ENCODE measurements at regions not wholly inside any gene's neighbourhood (a gene's known extent, or its start where the extent isn't known, plus 50 kb on each side); places are given as distances from the start of the nearest gene placed in this dataset.

DNA sequence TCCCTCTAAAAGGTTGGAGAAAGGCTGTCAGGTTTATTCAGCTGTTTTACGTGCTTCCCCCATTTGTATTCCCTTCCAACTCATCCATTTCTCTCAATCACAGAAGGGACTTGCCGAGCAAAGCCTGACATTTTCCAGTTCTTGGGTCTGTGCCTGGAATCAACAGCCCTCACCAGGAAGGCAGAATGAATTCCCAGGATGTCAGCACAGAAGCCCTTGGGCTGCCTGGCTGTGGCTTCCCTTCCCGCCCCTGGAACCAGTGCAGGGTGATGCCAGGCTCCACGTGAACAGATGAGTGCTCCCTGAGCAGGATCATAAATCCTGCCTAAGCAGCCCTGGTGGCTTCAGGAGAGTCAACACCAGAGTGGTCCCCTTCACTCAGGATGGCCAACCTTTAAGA lies 86.1 kb upstream of the CD83 start:
- no peak for DNase-seq

- no peak for DNase-seq
These were observed 82.3 kb upstream of the CD83 start for GRCh38 chr6:14035071-14035847.

DNA sequence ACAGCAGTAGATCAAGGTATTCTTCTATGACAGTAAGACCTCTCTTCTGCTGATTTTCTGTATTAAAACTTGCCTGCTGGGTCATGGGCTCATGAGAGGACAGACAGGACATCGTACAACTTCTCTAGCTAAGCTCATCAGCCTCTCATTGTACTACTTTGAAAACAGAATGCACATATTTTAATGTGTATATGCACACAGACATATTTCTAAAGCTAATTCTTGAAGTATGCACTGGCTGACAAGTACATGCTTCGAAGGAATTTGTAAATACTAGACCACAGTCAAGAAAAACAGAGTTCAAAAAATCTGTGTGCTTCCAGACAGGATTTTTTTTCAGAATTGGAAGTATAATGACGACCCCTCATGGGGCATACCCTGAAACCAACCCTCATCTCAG lies 81.7 kb upstream of the CD83 start:
- no peak for DNase-seq

GRCh38 chr6:14036911-14037310 lies 80.7 kb upstream of the CD83 start:
- DNase-seq: no peak

GRCh38 chr6:14037402-14038277 lies 79.9 kb upstream of the CD83 start:
- DNase-seq: no peak

DNA sequence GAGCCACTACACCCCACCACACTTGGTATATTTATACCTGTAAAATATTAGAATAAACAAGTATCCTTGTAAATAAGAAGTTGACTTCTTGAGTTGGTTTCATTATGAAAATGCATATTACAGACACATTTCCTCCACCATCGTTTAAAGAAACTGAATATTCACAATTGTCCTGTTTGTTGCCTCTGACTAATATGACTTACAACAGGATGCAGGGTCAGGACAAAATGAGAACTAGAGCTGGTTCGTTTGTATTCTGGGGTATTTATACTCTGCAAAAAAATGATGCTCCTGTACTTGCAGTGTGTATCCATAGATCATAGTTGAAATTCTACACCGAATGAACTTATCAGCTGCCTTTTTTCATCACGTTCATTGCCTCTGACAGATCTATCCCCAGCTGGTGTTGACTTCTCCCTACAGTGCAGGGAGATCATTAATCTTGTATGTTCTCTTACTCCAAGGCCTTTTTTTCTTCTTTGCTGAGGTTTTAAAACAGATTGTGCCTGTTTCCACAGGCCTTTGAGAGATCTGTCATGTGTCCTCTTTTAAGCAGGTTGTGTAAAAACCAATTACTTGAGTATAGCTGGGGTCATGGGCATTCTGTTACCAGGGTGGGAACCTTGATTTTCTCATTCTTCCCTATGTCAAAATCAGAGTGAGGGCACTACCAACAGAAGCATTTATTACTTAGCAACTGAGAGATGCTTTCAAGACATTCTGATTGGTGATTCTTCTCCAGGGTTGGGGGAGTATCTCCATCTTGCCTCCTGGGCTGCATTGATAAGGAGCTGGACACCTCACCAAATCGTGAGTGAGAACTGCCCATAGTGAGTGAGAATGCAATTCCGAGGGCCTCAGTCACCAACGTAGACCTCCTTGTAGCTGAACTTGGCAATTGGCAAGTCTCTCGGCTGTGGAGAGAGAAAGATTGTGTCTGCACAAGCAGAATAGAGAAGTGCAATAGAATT lies 78.8 kb upstream of the CD83 start:
- DNase-seq: peak; percentile 16

GRCh38 chr6:14040042-14040441 lies 77.5 kb upstream of the CD83 start:
- DNase-seq: peak; percentile 15

- peak; percentile 77 for DNase-seq
These were observed 71.0 kb upstream of the CD83 start for GRCh38 chr6:14046476-14047068.

- DNase-seq: no peak
These were observed 70.3 kb upstream of the CD83 start for GRCh38 chr6:14047151-14047740.

GRCh38 chr6:14048837-14049236 lies 68.7 kb upstream of the CD83 start:
- no peak for DNase-seq

DNA sequence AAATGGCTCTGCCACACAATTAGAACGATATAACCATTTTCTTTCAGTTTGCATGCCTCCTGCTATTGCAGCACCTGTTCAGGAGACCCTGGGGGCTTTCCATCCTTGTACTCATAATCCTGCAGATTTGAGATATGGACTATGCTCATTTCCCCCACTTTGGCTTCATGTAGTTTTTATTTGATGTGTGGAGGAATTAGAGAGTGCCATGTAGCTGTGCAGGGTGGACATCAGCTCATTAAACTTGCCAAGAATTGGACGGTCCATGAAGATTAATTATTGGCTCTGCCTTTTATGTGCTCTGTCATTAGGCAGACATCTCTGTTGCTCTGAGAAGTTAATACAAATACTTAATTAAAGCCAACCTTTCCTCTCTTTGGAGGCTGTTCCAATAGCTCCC lies 66.2 kb upstream of the CD83 start:
- DNase-seq: no peak

- no peak for DNase-seq
These were observed 63.8 kb upstream of the CD83 start for GRCh38 chr6:14053811-14054210.

GRCh38 chr6:14055541-14055940 lies 62.0 kb upstream of the CD83 start:
- DNase-seq: peak; percentile 89

- DNase-seq: no peak
These were observed 59.4 kb upstream of the CD83 start for GRCh38 chr6:14058029-14058695.

DNA sequence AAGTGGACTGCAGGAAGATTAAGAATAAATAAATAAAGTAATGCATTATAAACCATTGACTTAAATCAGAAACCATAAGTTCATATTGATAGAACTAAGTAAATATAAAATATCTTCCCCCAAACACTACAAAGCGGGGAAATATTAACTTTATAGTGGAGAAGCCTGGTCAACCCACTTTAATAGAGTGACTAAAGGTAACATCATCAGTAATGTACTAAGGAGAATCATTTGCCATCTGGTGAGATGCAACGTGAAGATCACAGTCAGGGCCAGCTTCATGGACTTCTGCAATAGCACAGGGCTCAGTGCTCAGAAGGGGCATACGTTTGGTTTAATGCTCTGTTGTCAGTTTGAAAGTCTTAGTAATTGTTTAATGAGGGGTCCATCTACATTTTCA lies 58.8 kb upstream of the CD83 start:
- no peak for DNase-seq

GRCh38 chr6:14059791-14060436 lies 57.7 kb upstream of the CD83 start:
- peak; percentile 92 for DNase-seq

GRCh38 chr6:14060971-14061370 lies 56.6 kb upstream of the CD83 start:
- no peak for DNase-seq

GRCh38 chr6:14061643-14062042 lies 55.9 kb upstream of the CD83 start:
- DNase-seq: no peak

GRCh38 chr6:14062345-14063029 lies 55.1 kb upstream of the CD83 start:
- DNase-seq: no peak

DNA sequence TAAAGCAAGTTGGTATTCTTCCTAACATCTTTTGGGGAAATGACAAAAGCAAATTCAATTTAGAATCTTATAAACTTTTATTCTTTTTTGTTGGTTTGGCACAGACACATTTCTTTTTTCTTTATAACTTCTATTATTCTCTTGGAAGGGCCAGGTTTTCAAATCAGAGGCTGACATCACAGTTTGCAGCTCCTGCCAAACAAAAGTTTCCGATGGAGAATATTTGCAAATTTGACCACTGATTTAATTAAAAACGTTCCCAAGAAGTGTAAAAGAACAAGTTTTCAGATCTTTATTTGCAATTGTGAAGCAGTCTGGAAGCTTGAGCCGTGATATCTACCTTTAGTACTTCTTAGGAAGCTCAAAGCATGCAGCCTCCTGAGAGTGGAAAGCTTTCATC lies 53.8 kb upstream of the CD83 start:
- DNase-seq: no peak
